ENCODE measurements at regions not wholly inside any gene's neighbourhood (a gene's known extent, or its start where the extent isn't known, plus 50 kb on each side); places are given as distances from the start of the nearest gene placed in this dataset.

- no peaks in the 10 kb centered on the region for H3K36me3 Mint-ChIP-seq (ENCODE audit: low read depth)
- peaks cover 7% of the 10 kb centered on the region for H3K27me3 Mint-ChIP-seq (ENCODE audit: insufficient read depth)
- WGBS, 2 experiments (ENCODE audit: insufficient coverage in 1 of 2, insufficient read length in 1 of 2) = 95 to 100% methylated on average over 3 of the region's 3 CpGs
Measured at GRCh38 chr4:108377021-108377420, 208.3 kb upstream of the LEF1 start.

GRCh38 chr4:108375434-108375833, 206.7 kb upstream of the LEF1 start:
- no peak overlapping the region for H3K4me3 ChIP-seq (ENCODE audit: low read length)
- H3K4me1 ChIP-seq (ENCODE audit: control insufficient read depth, insufficient read depth, low read length) = peaks cover 4% of the 10 kb centered on the region
- no peak for DNase-seq
- WGBS, 2 experiments (ENCODE audit: insufficient coverage in 1 of 2, insufficient read length in 1 of 2) = 86% methylated on average over 3 of the region's 3 CpGs; no CpG with 5 or more reads in 1 of the 2 experiments
- Mint-ChIP-seq H3K9me3 (peaks cover 4% of the 10 kb centered on the region), H3K4me1 (peaks cover 4% of the 10 kb centered on the region), H3K4me3 (no peak overlapping the region), H3K27ac (no peak overlapping the region), H3K36me3 (ENCODE audit: low read depth) (no peaks in the 10 kb centered on the region), H3K27me3 (ENCODE audit: insufficient read depth) (peaks cover 7% of the 10 kb centered on the region)
- no peaks in the 10 kb centered on the region for H3K36me3 ChIP-seq (ENCODE audit: control insufficient read depth, insufficient read depth, low read length)
- no peak overlapping the region for H3K27ac ChIP-seq (ENCODE audit: low read depth, low read length)
- TF ChIP-seq CTCF (conservative IDR thresholded peaks at IDR 0.05) = no peak
- no peaks in the 10 kb centered on the region for H3K27me3 ChIP-seq (ENCODE audit: control insufficient read depth, insufficient read depth, low read length, poor library complexity, severe bottlenecking)
- no peak overlapping the region for H3K9ac ChIP-seq (ENCODE audit: extremely low read depth, low read length, poor library complexity, severe bottlenecking)
- H3K9me3 ChIP-seq (ENCODE audit: control insufficient read depth, low read length) = peaks cover 4% of the 10 kb centered on the region

More at GRCh38 chr4:108377021-108377420, 208.3 kb upstream of the LEF1 start:
- H3K4me3 Mint-ChIP-seq = no peak overlapping the region
- H3K4me1 Mint-ChIP-seq = peaks cover 4% of the 10 kb centered on the region
- Histone ChIP-seq H3K9me3 (ENCODE audit: control insufficient read depth, low read length) (peaks cover 8% of the 10 kb centered on the region), H3K36me3 (ENCODE audit: control insufficient read depth, insufficient read depth, low read length) (no peaks in the 10 kb centered on the region), H3K4me1 (ENCODE audit: control insufficient read depth, insufficient read depth, low read length) (peaks cover 4% of the 10 kb centered on the region), H3K4me3 (ENCODE audit: low read length) (no peak overlapping the region), H3K27ac (ENCODE audit: low read depth, low read length) (no peak overlapping the region), H3K9ac (ENCODE audit: extremely low read depth, low read length, poor library complexity, severe bottlenecking) (no peak overlapping the region), H3K27me3 (ENCODE audit: control insufficient read depth, insufficient read depth, low read length, poor library complexity, severe bottlenecking) (no peaks in the 10 kb centered on the region)
- H3K27ac Mint-ChIP-seq = no peak overlapping the region
- no peak for TF ChIP-seq CTCF (conservative IDR thresholded peaks at IDR 0.05)
- H3K9me3 Mint-ChIP-seq = peaks cover 4% of the 10 kb centered on the region
- DNase-seq = no peak

GRCh38 chr4:108372681-108373080, 203.9 kb upstream of the LEF1 start:
- H3K27ac Mint-ChIP-seq = no peak overlapping the region
- H3K36me3 Mint-ChIP-seq (ENCODE audit: low read depth) = no peaks in the 10 kb centered on the region
- H3K27me3 Mint-ChIP-seq (ENCODE audit: insufficient read depth) = peaks cover 7% of the 10 kb centered on the region
- H3K9me3 ChIP-seq (ENCODE audit: control insufficient read depth, low read length) = no peaks in the 10 kb centered on the region
- no peak overlapping the region for H3K27ac ChIP-seq (ENCODE audit: low read depth, low read length)
- H3K4me1 Mint-ChIP-seq = no peaks in the 10 kb centered on the region
- no peaks in the 10 kb centered on the region for H3K36me3 ChIP-seq (ENCODE audit: control insufficient read depth, insufficient read depth, low read length)
- 93% methylated on average over 4 to 5 of the region's 5 CpGs for WGBS, 2 experiments (ENCODE audit: insufficient coverage in 1 of 2, insufficient read length in 1 of 2)
- no peak for DNase-seq
- H3K4me3 Mint-ChIP-seq = no peak overlapping the region
- no peaks in the 10 kb centered on the region for H3K27me3 ChIP-seq (ENCODE audit: control insufficient read depth, insufficient read depth, low read length, poor library complexity, severe bottlenecking)
- no peak overlapping the region for H3K4me3 ChIP-seq (ENCODE audit: low read length)
- no peaks in the 10 kb centered on the region for H3K4me1 ChIP-seq (ENCODE audit: control insufficient read depth, insufficient read depth, low read length)
- no peak overlapping the region for H3K9ac ChIP-seq (ENCODE audit: extremely low read depth, low read length, poor library complexity, severe bottlenecking)
- peaks cover 7% of the 10 kb centered on the region for H3K9me3 Mint-ChIP-seq
- no peak for TF ChIP-seq CTCF (conservative IDR thresholded peaks at IDR 0.05)

All from endodermal cell (in vitro differentiated cells).